ENCODE measurements at regions not wholly inside any gene's neighbourhood (a gene's known extent, or its start where the extent isn't known, plus 50 kb on each side); places are given as distances from the start of the nearest gene placed in this dataset.

- TF ChIP-seq, protein P1, sequence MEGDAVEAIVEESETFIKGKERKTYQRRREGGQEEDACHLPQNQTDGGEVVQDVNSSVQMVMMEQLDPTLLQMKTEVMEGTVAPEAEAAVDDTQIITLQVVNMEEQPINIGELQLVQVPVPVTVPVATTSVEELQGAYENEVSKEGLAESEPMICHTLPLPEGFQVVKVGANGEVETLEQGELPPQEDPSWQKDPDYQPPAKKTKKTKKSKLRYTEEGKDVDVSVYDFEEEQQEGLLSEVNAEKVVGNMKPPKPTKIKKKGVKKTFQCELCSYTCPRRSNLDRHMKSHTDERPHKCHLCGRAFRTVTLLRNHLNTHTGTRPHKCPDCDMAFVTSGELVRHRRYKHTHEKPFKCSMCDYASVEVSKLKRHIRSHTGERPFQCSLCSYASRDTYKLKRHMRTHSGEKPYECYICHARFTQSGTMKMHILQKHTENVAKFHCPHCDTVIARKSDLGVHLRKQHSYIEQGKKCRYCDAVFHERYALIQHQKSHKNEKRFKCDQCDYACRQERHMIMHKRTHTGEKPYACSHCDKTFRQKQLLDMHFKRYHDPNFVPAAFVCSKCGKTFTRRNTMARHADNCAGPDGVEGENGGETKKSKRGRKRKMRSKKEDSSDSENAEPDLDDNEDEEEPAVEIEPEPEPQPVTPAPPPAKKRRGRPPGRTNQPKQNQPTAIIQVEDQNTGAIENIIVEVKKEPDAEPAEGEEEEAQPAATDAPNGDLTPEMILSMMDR (IDR thresholded peaks at IDR 0.05; ENCODE audit: poor library complexity), result no peak
- TF ChIP-seq EZH2 (IDR thresholded peaks at IDR 0.05; ENCODE audit: borderline replicate concordance), result no peak
- TF ChIP-seq EZH2phosphoT487 (IDR thresholded peaks at IDR 0.05; ENCODE audit: low read depth, severe bottlenecking, unreplicated experiment), result no peak
Measured at GRCh38 chr20:56194042-56194441, 54.5 kb upstream of the MC3R start.

All from hepatocyte (in vitro differentiated cells).